Stomach (tissue), 8 donors: ENCODE measurements at regions not wholly inside any gene's neighbourhood (a gene's known extent, or its start where the extent isn't known, plus 50 kb on each side); places are given as distances from the start of the nearest gene placed in this dataset.

Source experiments
- DNase-seq, 2 donors: peaks; one replicate each; pipeline versions ENCODE4 v3.0.0 to v3.0.0-alpha.2; 2013 to 2019
- H3K27ac ChIP-seq, 5 donors: fragments of 200-600 bp in 4 of 5; sonication (generic) in 4 of 5; one replicate each; pipeline ENCODE4 v1.5.1; 2013 to 2019; ENCODE audit warnings: mild to moderate bottlenecking in 1 of 5, moderate library complexity in 1 of 5
- H3K27me3 ChIP-seq, 3 donors: fragments of 200-600 bp; sonication (generic); one replicate each; pipeline ENCODE4 v1.5.1; 2017 to 2019; ENCODE audit warnings: mixed run types in 1 of 3
- H3K36me3 ChIP-seq, 4 donors: fragments of 200-600 bp; sonication (generic); 1 replicate in 3 of 4; 2 replicates in 1 of 4; pipeline ENCODE4 v1.5.1; 2016 to 2019
- H3K4me1 ChIP-seq, 4 donors: fragments of 200-600 bp; sonication (generic); one replicate each; pipeline ENCODE4 v1.5.1; 2016 to 2019
- H3K4me3 ChIP-seq, 4 donors: fragments of 200-600 bp; sonication (generic) in 3 of 4; one replicate each; pipeline ENCODE4 v1.5.1; 2016 to 2019; ENCODE audit warnings: mild to moderate bottlenecking in 1 of 4
- H3K9me3 ChIP-seq, 4 donors: fragments of 200-600 bp; sonication (generic); one replicate each; pipeline ENCODE4 v1.5.1; 2016 to 2019
- CTCF ChIP-seq, 7 experiments: fragments of 450-650 bp in 4 of 7; fragments of 200-600 bp in 3 of 7; sonication (generic) in 3 of 7; IDR thresholded peaks; one replicate each; pipeline ENCODE4 v1.5.1; 2016 to 2019; ENCODE audit warnings: antibody characterized with exemption in 7 of 7, control low read depth in 2 of 7, mild to moderate bottlenecking in 1 of 7
- EP300 ChIP-seq: sonication (generic); formaldehyde crosslinking; IDR thresholded peaks from one replicate; pipeline ENCODE4 v1.6.1; 2017; ENCODE audit warnings: antibody characterized with exemption
- POLR2A ChIP-seq, 4 donors: fragments of 450-650 bp; IDR thresholded peaks; one replicate each; pipeline ENCODE4 v1.6.1; 2016; ENCODE audit warnings: antibody characterized with exemption in 4 of 4, control low read depth in 2 of 4, mild to moderate bottlenecking in 1 of 4, moderate library complexity in 1 of 4
- POLR2AphosphoS5 ChIP-seq, 3 donors: sonication (generic); formaldehyde crosslinking; IDR thresholded peaks; one replicate each; pipeline ENCODE4 v1.6.1; 2016; ENCODE audit warnings: antibody characterized with exemption in 3 of 3
- WGBS, 5 donors: extraction: QIAGEN DNeasy Blood & Tissue Kit in 3 of 5; methylation state at CpG; one replicate each; pipeline versions ENCODE4 v1.1.5 to v1.1.7; 2013 to 2018; 5-methylcytosine and 5-hydroxymethylcytosine counted together
- intact Hi-C: fragments of 100-400 bp; cut with DNase I; formaldehyde crosslinking; loops from one replicate; pipeline ENCODE4 v1.15.1; 2023; ENCODE audit warnings: low total_unique reads
- donor health status: healthy with polysubstance abuse.
- donor health status: Bipolar disorder and iron deficiency.
- donor health status: healthy.

GRCh38 chr19:30149300-30149699 is 207.3 kb downstream of the URI1 start:
- no peaks in the 10 kb centered on the region for H3K9me3 ChIP-seq
- TF ChIP-seq POLR2AphosphoS5 (IDR thresholded peaks at IDR 0.05), result no peak
- TF ChIP-seq EP300, result no peak
- no peak for TF ChIP-seq CTCF (IDR thresholded peaks at IDR 0.05)
- TF ChIP-seq POLR2A (IDR thresholded peaks at IDR 0.05), result no peak
- H3K4me3 ChIP-seq, result no peak overlapping the region
- peaks cover 0 to 59% (median 0%) of the 10 kb centered on the region in 3 donors for H3K27me3 ChIP-seq
- intact Hi-C loops, result no loop called here
- no peak overlapping the region for H3K27ac ChIP-seq
- DNase-seq, result no peak
- 50 to 71% (median 58%) methylated on average over 6 of the region's 6 CpGs for WGBS, 5 donors
- H3K36me3 ChIP-seq, result no peaks in the 10 kb centered on the region
- no peaks in the 10 kb centered on the region for H3K4me1 ChIP-seq

- no peak for DNase-seq
- TF ChIP-seq POLR2A (IDR thresholded peaks at IDR 0.05), result no peak
- TF ChIP-seq CTCF (IDR thresholded peaks at IDR 0.05), result no peak
- no peak for TF ChIP-seq EP300
- no peak for TF ChIP-seq POLR2AphosphoS5 (IDR thresholded peaks at IDR 0.05)
- 52 to 63% (median 62%) methylated on average over 8 of the region's 8 CpGs for WGBS, 5 donors
- no peaks in the 10 kb centered on the region for H3K4me1 ChIP-seq
- H3K27ac ChIP-seq, result no peak overlapping the region
- peaks cover 0 to 48% (median 0%) of the 10 kb centered on the region in 3 donors for H3K27me3 ChIP-seq
- no peak overlapping the region for H3K4me3 ChIP-seq
- no peaks in the 10 kb centered on the region for H3K9me3 ChIP-seq
- intact Hi-C loops, result no loop called here
- no peaks in the 10 kb centered on the region for H3K36me3 ChIP-seq
Measured at GRCh38 chr19:30150626-30151025, 208.6 kb downstream of the URI1 start.

GRCh38 chr19:30151081-30151480 is 209.0 kb downstream of the URI1 start:
- intact Hi-C loops, result no loop called here
- DNase-seq, result no peak
- Histone ChIP-seq H3K36me3 (no peaks in the 10 kb centered on the region), H3K27ac (no peak overlapping the region), H3K27me3 (peaks cover 0 to 48% (median 0%) of the 10 kb centered on the region in 3 donors), H3K4me3 (no peak overlapping the region), H3K4me1 (no peaks in the 10 kb centered on the region), H3K9me3 (no peaks in the 10 kb centered on the region)
- TF ChIP-seq POLR2A (IDR thresholded peaks at IDR 0.05) (no peak), EP300 (no peak), CTCF (IDR thresholded peaks at IDR 0.05) (no peak), POLR2AphosphoS5 (IDR thresholded peaks at IDR 0.05) (no peak)
- WGBS, 5 donors, result 59 to 75% (median 62%) methylated on average over 6 of the region's 6 CpGs

DNA sequence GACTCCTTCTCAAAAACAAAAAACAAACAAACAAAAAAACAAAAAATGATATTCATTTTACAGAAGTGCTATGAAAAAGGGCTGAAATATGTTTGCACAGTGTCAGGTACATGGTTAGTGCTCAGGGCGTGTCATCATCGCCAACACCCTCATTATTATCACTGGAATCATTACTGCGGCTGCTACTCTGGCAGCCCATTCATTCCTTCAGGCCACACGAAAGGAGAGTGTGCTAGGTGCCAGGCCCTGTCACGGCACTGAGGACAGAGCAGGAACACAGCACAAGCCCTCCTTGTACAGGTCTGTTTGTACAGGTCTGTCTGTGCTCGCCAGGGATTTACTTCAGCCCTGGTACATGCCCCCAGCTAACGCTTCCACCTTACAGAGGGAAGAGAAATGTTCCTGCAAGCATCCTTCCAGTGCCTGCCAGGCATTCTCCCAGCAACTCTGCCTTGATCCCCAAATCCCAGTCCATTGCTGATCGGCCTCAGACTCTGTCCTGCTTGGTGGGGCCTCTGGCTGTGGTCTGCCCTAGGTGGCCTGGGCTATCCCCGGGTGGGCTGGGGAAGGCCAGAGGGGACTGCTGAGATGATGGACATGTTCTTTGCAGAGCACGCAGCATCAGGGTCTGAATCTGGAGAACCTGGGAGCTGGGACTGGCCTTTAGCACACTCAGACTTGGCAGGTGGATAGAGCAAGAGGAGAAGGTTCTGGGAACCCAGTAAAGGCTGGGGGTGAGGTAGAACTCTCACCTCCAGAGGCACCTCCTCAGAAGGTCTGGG is 210.7 kb downstream of the URI1 start:
- Histone ChIP-seq H3K27ac (no peak overlapping the region), H3K36me3 (no peaks in the 10 kb centered on the region), H3K4me3 (no peak overlapping the region), H3K27me3 (peaks cover 0 to 60% (median 0%) of the 10 kb centered on the region in 3 donors), H3K9me3 (no peaks in the 10 kb centered on the region), H3K4me1 (no peaks in the 10 kb centered on the region)
- intact Hi-C loops, result no loop called here
- whole genome bisulfite sequencing, 5 donors, result 62 to 81% (median 67%) methylated on average over 10 of the region's 10 CpGs
- TF ChIP-seq POLR2AphosphoS5 (IDR thresholded peaks at IDR 0.05) (no peak), POLR2A (IDR thresholded peaks at IDR 0.05) (no peak), CTCF (IDR thresholded peaks at IDR 0.05) (no peak), EP300 (no peak)
- DNase-seq, result no peak
